Stimulated activated CD4-positive, alpha-beta T cell treated with anti-CD3 and anti-CD28 coated beads, Interleukin-15, amount 100 ng/mL, for 48 hours (primary cell): ENCODE measurements at regions not wholly inside any gene's neighbourhood (a gene's known extent, or its start where the extent isn't known, plus 50 kb on each side); places are given as distances from the start of the nearest gene placed in this dataset.
"Not testable (repeated sequence)": the region's sequence is repeated elsewhere in the genome, so short reads cannot be mapped to it uniquely, and the experiment has no call there.

ENCODE experiments used
- DNase-seq, 2 donors: peaks; one replicate each; pipeline ENCODE4 v3.0.0-alpha.2; 2020; ENCODE audit warnings: low read depth in 2 of 2

- DNase-seq, result no peak
These were observed 352.1 kb downstream of the POM121L12 start for GRCh38 chr7:53387515-53387914.

- no peak for DNase-seq
These were observed 362.5 kb downstream of the POM121L12 start for GRCh38 chr7:53397911-53398310.

DNA sequence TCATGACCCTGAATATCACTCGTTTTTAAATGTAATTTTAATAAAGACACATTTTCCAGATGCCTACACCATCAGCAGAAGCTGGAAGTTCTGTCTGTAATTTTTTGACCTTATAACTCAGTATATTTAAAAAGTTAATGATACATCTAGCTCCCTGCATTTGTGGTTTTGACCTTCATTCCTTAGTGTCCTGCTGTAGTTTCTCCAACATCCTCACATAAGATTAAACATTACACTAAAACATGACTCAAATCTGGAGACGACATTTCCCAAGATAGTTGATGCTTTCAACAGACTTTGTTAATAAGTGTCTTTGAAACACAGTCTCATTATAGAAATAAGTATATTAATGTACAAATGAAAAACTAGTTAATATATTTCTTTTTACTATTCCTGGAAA is 363.1 kb downstream of the POM121L12 start:
- no peak for DNase-seq

DNA sequence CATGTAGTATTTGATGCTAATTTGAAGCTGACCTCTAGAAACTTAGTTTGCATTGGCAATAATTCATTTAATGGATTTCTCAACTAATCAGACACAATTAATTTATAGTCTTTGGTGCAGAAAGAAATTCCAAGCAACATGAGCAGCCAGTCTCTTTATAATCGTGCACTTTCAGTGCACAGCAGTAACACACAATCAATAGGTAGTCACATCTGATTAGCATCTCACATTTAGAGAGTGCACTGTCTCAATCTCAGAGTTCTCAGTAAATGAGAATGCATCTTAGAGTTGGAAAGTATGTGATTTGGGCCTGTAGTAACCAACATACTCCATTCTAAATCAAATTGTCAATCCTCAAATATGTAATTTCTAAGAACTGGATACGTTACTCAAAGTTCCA is 377.6 kb downstream of the POM121L12 start:
- no peak for DNase-seq

DNA sequence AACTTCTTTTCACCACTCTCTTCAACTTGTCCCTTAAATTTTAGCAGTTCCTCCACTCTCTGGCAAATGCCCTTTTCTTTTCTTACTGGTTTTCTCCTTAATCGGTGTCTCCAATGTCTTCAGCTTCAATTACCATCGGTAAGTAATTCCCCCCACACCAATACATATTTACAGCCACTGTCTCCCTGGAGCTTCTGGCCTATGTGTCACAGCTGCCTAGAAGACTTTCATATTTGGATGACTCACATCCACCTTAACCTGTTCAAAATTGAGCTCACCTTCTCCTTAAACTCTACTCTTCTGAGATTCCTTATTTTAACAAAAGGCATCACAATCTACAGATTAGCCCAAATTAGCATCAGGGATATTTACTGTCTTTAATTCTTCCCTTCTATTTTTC is 380.4 kb downstream of the POM121L12 start:
- DNase-seq, result no peak

GRCh38 chr7:53418834-53419482 is 383.5 kb downstream of the POM121L12 start:
- no peak for DNase-seq

GRCh38 chr7:53420550-53420949 is 385.1 kb downstream of the POM121L12 start:
- no peak for DNase-seq

DNA sequence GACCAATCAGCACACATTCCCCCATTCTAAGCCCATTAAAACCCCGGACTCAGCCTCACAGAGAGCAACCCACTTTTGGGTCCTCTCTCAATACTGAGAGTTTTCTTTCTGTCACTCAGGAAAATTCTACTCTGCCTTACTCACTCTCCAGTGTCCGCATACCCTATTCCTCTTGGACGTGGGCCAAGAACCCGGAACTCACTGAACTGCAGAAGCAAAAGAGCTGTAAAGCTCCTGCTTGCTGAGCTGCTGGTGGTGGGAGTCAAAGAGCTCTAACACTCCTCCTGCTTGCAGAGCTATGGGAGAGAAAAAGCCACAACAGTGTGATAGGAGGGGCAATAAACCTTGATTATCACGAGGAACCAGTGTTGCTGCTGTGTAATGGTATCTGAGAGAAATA is 386.9 kb downstream of the POM121L12 start:
- no peak for DNase-seq

- DNase-seq, result no peak
These were observed 390.8 kb downstream of the POM121L12 start for GRCh38 chr7:53426145-53426750.

DNA sequence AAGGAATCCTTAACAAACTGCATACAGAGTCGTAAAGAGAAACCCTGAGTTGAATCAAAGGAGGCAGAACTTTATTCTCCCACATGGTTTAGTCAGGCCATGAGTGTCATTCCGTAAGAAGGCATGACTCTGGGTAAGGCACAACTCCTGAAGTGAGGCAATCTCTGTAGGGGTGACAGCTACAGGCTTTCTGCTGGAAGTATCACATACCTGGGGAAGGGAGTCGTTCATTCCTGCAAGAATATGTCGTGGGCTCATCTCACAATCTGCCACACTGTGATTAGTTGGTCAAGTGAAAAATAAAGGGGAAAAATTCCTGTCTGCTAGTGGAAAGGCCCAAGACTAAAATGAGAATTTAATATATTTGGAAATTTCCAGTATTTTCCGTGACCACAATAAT is 392.6 kb downstream of the POM121L12 start:
- no peak for DNase-seq

GRCh38 chr7:53431901-53432300 is 396.5 kb downstream of the POM121L12 start:
- no peak for DNase-seq

DNA sequence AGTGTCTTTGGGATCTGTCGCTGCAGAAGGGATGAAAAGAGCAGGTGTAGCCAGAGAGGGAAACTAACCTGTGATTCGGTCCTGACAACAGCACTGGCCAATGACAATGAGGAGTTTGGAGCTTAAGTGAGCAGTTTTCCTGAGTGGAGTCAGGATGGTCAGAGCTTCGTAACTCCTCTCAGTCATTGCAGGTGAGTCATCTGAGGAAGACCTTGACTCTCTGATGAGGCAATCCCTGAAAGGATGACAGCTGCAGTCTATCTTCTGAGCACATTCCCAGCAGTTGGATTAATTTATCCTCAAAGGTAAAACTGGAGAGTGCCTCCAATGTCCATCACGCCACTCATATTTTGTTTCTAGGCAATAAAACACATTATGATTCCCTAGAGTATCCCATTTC is 401.9 kb downstream of the POM121L12 start:
- no peak for DNase-seq

- DNase-seq, result no peak
These were observed 410.7 kb downstream of the POM121L12 start for GRCh38 chr7:53446170-53446569.

DNA sequence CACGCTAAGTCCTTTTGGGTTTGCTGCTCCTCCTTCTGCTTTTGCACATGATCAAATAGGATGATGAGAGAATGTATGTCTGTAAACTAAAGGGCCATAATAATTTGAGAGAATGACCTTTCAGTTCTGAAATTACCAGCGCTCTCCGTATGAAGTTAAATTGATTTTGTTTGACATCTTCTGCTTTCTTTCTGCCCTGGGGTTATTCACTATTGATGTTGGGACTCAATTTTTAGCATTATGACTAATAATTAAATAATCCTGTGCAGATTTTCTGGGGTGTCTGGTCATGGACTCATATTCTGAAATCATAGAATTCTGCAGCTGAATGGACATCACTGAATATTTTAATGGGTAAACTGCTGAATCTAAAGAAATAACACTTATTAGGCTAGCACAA is 423.2 kb downstream of the POM121L12 start:
- no peak for DNase-seq

- DNase-seq, result no peak
These were observed 430.9 kb downstream of the POM121L12 start for GRCh38 chr7:53466371-53466770.

DNA sequence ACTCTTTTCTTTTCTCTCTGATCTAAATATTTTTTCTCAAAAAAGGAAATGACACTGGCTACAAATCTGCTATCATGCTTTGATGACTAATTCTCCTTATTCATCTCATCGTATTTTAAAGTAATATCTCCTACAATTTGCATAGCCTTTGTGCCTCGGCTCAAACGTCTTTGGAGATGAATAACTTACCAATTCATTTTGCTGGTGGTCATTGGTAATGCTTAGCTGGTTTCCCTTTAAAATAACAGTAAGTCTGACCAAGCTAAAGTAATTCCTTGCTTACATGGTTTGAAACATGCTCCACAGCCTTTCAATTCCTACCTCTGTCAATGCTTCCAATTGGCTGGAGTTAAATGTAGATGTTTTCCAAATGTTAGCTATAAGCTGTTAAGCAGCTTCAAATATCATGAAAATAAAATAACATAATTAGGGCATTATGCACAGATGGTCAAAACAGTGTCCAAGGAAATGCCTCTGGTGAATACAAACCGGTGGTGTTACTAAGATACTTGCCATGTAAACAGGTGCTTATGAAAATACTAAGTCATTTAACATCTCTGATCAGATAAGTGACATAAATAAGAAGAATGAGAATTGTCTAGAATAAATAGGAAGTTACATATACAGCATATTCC is 435.0 kb downstream of the POM121L12 start:
- DNase-seq, result no peak

DNA sequence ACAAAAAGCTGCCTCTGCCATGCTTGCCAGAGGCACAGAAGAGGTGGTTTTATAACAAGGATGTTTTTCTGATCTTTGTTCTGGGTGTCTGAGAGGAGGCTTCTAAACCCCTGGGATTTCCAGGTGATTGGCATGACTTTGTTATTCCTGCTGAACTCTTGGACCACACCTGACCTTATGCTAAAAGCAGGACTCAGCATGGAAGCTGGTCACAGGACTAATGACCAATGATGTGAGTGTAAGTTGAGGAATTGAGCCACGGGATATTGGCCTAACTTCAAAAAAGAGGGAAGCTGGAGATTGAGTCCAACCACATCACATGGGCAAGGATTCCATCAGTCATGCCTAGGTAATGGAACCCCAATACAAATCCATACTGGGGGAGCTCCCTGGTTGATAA is 437.9 kb downstream of the POM121L12 start:
- no peak for DNase-seq

- DNase-seq, result no peak
These were observed 440.3 kb downstream of the POM121L12 start for GRCh38 chr7:53475776-53476175.

- DNase-seq, result no peak
These were observed 441.1 kb downstream of the POM121L12 start for GRCh38 chr7:53476566-53476965.

DNA sequence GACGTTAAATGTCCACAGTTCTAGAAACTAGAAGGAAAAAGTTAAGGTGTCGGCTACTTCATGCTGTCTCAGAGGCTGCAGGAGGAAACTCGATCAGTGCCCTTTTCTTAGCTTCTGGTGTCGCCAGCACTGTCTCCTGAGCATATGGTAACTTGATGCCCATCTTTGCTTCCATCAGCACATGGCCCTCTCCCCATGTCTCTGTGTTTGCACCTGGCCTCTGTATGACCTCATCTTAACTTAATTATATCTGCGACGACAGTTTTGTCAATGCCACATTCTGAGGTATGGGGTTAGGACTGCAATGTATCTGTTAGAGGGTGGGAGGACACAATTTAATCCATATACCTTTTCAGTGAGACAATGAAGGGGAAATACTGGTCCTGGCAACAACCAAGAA is 449.9 kb downstream of the POM121L12 start:
- DNase-seq, result no peak

- no peak for DNase-seq
These were observed 455.6 kb downstream of the POM121L12 start for GRCh38 chr7:53491051-53491450.

DNA sequence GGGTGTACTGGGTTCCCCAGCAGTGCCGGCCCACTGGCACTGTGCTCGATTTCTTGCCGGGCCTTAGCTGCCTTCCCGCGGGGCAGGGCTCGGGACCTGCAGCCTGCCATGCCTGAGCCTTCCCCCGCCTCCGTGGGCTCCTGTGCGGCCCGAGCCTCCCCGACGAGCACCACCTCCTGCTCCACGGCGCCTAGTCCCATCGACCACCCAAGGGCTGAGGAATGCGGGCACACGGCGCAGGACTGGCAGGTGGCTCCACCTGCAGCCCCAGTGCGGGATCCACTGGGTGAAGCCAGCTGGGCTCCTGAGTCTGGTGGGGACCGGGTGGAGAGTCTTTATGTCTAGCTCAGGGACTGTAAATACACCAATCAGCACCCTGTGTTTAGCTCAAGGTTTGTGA is 459.7 kb downstream of the POM121L12 start:
- DNase-seq, result not testable (repeated sequence)

DNA sequence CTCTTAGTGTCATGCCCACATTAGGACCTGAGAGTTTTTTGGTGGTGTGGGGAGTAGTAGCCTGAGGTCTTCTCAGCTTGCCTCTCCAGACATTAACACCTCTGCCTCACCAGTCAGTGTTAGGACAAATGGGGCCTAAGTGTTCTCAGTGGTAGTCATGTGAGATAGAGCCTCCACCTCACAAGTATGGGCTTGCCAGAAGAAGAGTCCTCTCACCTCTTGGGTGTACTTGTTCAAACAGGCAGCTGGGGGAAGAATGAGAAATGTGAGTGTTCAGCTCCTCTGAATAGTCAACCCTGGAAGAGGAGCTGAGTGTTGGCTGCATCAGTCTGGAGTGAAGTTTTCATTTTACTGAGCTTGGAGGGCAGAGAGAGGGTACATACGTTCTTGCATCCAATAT is 464.6 kb downstream of the POM121L12 start:
- DNase-seq, result no peak
